Activated T-cell treated with anti-CD3 and anti-CD28 coated beads, Interleukin-2, amount 50 U/mL, for 1 hour (primary cell): ENCODE measurements at regions not wholly inside any gene's neighbourhood (a gene's known extent, or its start where the extent isn't known, plus 50 kb on each side); places are given as distances from the start of the nearest gene placed in this dataset.
A peak's percentile ranks its signal among the peaks of the same experiment; 100 is the strongest.
"Not testable (repeated sequence)": the region's sequence is repeated elsewhere in the genome, so short reads cannot be mapped to it uniquely, and the experiment has no call there.

ENCODE experiments used
- DNase-seq: peaks from one replicate; pipeline ENCODE4 v3.0.0-alpha.2; 2020

DNA sequence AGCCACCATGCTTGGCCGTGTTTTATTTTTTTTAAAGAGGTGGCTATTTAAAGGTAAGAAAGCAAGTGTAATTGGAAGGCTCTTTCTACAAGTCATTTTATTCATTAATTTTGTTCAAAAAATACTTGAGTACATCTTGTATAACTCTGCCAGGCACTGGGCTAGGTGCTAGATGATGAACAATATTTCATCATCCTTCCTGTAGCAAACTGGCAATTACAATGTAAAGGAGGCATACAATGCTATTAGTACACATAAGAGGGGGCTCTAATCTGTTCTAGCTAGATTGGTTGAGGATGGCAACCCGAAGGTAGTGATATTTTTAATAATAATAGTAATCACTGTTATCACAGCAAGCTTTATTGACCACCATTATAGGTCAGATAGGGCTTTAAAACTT lies 215.5 kb upstream of the KLF14 start:
- DNase-seq = no peak

DNA sequence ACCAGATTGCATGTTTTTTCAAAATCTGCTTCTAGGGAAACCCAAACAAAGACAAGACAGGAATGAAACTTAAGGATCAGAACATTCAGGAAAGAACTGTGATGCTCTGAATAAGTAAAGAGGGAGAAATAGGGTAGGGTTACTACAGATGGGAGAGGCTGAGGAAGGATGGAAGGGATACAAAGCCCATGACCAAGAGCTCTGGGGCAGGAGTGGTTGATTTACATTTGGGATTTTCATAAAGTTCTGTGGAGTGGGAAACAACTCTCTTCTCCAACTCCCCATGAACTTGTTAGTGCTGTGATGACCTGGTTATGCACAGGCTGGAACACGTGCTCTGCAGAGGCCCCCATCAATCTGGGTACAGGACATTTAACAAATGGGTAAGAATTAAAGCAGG lies 216.0 kb upstream of the KLF14 start:
- DNase-seq = no peak

- no peak for DNase-seq
Measured at GRCh38 chr7:130950741-130951140, 216.7 kb upstream of the KLF14 start.

DNA sequence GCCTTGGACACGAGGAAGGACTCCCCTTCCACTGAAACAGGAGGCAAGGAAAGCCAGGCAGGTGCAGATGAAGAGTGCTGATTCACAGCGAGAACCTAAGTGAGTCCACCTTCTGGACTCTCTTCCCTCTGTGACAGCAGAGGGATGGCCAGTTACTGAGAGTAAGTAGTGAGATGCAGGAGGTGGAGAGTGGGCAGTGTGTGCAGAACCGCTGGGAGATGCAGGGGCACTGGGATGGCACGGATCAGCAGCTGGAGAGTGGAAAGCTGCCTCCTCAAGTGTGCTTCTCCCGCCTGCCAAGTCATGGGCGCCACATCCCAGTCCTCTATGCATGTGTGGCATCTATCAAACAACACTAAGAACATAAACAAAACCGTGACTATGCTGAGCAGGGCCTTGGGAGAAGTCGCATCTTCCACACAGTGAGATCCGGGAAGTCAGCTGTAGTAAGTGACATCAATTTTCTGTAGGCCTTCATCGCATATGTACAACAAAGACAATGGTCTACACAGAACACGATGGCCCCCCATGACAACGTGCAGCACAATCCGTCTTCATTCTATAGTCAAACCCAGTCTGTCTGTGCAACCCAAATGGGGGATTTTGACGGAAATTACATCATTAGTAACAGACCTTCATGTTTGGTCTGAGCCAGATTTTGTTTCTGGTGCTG lies 217.4 kb upstream of the KLF14 start:
- DNase-seq = no peak

DNA sequence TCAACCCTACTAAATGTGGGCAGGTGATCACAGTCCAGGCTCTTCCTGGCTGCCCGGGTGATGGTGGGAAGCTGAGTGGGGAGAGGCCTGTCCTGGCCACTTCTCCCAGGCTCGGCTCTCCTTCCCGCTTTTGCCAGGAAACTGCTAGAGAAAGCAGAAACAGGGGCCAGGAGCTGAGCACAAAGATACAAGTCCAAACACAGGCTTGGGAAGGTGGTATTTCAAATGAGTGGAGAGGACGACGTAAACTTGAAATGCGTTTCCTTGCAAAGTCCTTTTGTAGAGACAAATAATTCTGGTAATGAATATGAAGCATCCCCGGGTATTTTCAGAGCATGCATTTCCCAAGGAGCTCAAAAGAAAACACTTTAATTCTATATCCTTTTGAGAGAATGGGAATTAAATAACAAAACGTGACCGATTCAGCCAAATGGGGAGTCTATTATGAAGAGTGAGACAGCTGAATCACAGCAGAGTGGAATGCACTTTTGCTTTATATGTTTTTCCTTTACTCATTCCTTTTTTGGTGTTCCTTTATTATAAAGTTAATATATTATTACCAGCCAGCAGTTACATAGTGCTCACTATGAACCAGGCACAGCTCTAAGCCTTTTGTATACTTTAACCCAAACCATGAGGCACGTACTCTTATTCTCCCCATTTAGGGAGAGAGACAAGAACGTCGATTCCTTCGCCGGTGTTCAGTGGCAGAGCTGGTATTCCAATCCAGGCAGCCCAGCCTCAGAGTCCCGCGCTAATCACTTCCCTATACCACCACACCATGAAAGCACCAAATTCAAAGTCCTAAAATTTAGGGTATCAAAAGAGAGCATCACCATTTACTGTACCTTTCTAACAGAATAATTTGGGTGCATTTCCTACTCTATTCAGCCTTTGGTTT lies 218.2 kb upstream of the KLF14 start:
- DNase-seq = no peak

GRCh38 chr7:130953196-130953595 lies 219.2 kb upstream of the KLF14 start:
- DNase-seq = no peak

- no peak for DNase-seq
Measured at GRCh38 chr7:130954918-130955564, 221.0 kb upstream of the KLF14 start.

DNA sequence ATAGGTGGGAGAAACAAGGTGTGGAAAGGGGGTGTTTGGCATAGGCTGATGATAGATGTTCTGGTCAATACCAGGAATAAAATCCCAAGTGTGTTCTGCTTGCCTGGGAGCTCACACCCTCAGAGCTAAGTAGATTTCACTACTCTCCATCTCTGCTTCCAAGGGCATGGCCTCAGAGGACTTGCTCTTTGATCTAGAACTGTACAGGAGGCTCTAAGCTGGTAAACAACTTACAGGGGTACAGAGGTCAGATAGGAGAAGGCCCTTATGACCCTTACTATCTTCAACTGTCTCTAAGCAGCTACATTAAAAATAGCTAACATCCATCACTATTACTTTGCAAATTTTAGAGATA lies 221.5 kb upstream of the KLF14 start:
- no peak for DNase-seq

GRCh38 chr7:130956417-130957136 lies 222.6 kb upstream of the KLF14 start:
- no peak for DNase-seq

GRCh38 chr7:130957137-130957513 lies 223.1 kb upstream of the KLF14 start:
- DNase-seq = no peak

DNA sequence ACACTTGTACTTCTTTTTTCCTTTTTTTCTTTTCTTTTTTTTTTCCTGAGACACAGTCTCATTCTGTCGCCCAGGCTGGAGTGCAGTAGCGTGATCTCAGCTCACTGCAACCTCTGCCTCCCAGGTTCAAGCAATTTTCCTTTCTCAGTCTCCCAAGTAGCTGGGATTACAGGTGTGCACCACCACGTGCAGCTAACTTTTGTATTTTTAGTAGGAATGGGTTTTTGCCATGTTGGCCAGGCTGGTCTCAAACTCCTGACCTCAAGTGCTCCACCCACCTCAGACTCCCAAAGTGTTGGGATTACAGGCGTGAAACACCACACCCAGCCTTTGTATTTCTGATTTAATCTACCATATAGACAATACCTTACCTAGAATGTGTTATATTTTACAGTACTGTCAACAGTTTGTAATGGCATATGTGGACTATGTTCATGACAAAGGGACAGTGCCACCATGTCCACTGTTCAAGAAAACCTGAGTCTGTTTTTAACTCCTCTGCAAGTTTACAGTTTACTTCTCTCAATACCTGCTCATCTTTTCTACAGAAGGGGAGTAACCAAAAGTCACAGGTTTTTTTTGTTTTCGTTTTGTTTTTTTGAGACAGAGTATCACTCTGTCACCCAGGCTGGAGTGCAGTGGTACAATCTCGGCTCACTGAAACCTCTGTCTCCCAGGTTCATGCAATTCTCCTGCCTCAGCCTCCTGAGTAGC lies 223.9 kb upstream of the KLF14 start:
- DNase-seq = not testable (repeated sequence)

GRCh38 chr7:130958846-130959245 lies 224.8 kb upstream of the KLF14 start:
- no peak for DNase-seq

DNA sequence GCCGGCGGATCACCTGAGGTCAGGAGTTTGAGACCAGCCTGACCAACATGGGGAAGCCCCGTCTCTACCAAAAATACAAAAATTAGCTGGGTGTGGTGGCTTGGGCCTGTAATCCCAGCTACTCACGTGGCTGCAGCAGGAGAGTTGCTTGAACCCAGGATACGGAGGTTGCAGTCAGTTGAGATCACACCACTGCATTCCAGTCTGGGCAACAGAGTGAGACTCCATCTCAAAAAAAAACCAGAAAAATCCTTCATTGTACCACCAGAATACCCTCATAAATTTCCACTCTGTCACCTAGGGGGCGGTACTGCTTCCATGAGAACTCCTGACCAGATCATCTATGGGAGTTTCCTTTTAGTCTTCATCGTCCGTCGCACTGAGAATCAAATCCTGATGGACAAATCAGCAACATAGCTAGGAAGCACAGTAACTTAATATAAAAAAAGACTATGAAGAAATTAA lies 225.8 kb upstream of the KLF14 start:
- no peak for DNase-seq

- DNase-seq = no peak
Measured at GRCh38 chr7:130960208-130960988, 226.4 kb upstream of the KLF14 start.

- DNase-seq = peak; percentile 55
Measured at GRCh38 chr7:130961128-130961601, 227.2 kb upstream of the KLF14 start.

DNA sequence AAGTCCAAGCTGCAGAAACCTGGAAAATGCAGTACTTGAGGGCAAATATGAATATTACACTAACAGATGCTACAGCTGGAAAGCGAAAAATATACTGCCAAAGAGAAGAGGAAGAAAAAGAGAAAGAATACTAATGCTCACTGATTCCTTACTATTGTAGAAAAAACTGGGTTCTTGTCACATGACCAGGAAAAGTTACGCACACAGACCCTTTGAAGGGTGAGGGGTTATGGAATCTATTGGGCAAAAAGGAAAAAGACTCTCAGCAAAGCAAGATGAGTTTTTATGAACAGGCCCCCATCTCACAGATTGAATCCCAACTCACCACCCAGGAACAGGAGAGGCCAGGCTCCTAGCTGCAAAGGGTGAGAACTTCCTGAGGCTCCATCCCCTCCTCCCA lies 228.1 kb upstream of the KLF14 start:
- no peak for DNase-seq

DNA sequence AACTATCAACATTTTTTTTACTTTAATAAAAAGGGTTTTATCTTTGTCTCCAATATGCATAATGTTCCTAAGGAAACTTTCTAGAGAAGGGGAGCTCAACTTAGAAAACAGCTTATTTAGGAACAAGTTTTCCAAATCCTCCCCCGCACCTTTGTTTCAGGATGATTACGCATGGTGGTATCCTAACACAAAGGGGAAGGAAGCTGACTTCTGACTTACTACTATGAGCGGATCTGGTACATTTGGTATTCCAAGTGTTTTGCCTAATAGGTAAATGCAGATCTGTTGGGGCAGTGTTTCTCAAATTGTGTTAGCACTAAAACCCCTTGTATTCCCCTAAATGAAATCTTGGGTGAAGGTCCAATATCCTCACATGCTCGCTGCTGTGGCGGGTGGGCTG lies 229.3 kb upstream of the KLF14 start:
- DNase-seq = no peak

- no peak for DNase-seq
Measured at GRCh38 chr7:130965515-130965914, 231.5 kb upstream of the KLF14 start.

GRCh38 chr7:130966246-130967009 lies 232.4 kb upstream of the KLF14 start:
- no peak for DNase-seq

DNA sequence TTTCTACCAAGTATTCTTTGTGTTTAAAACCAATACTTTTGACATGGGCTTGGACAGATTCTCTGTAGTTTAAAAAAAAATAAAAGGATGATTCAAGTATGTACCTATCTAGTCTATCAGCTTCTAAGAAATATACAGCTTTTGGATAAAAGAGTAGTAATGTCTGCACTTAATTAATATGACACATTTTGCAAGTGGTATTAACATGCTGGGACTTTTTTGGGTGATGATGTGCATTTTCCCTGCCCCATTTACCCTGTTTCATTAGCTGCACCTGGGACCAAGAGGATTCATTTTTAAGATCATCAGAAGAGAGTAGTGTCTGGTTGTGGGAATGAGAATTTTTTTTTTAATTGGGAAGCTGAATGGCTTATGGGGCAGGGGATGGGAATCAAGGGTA lies 236.2 kb upstream of the KLF14 start:
- DNase-seq = no peak

GRCh38 chr7:130970696-130971095 lies 236.7 kb upstream of the KLF14 start:
- DNase-seq = no peak
